ENCODE measurements at regions not wholly inside any gene's neighbourhood (a gene's known extent, or its start where the extent isn't known, plus 50 kb on each side); places are given as distances from the start of the nearest gene placed in this dataset.

DNA sequence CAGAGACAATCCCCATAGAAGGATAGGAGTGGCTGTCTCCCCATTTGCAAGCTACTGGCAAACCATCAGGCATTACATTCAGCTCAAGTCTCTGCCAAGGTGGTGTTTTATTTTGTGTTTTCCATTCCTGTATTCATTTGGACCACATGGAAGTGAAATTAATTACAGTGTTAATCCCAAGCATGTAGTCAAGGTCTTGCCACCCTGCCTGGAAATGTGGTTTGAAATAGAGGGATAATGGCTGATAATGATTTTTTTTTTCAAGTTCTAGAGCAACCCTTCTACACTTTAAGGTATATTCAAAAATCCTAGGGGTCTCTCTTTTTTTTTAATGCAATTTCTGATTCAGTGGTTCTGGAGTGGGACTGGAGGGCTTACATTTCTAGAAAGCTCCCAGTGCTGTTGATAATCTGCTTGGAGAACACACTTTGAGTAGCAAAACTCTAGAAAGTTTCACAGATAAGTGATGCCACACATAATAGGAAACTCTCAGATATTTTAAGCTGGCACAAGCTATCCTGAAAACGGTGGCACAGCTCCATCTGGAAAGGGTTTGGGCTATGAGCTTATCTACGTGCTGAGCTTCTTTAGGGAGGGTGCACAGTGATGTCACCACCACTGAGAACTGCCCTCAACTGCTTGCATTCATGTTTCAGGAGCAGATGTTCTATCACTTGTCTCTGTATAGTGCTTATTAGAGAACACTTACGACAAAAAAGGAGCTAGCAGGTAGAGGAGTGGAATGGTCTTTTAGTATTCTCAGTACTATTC, 140.1 kb upstream of the IL12A start (continued):
- TF ChIP-seq NFYB (IDR thresholded peaks at IDR 0.05; ENCODE audit: extremely low read depth, insufficient read length) (no peak), JUN (IDR thresholded peaks at IDR 0.05; ENCODE audit: borderline replicate concordance, low read depth, low read length) (no peak), JUN (CRISPR knock-in tag; IDR thresholded peaks at IDR 0.05; ENCODE audit: borderline replicate concordance) (no peak), KAT8 (IDR thresholded peaks at IDR 0.05; ENCODE audit: low read depth) (no peak), NONO (IDR thresholded peaks at IDR 0.05; ENCODE audit: low read depth in 2 of 2, low read length in 1 of 2) (no peak), EHMT2 (IDR thresholded peaks at IDR 0.05) (no peak), ZC3H4 (CRISPR knock-in tag; IDR thresholded peaks at IDR 0.05; ENCODE audit: borderline replicate concordance) (no peak), ZNF212 (CRISPR knock-in tag; IDR thresholded peaks at IDR 0.05) (no peak), SMAD1 (IDR thresholded peaks at IDR 0.05; ENCODE audit: low read depth, low read length, partially characterized antibody) (no peak)

DNA sequence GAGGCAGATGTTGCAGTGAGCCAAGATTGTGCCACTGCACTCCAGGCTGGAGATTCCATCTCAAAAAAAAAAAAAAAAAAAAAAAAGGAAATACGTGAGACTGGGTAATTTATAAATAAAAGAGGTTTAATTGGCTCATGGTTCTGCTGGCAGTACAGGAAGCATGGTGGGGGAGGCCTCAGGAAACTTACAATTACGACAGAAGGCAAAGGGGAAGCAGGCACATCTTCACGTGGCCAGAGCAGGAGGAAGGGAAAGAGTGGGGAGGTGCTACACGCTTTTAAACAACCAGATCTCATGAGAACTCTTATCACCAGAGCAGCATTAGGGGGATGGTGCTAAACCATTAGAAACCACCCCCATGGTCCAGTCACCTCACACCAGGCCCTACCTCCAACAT, 138.2 kb upstream of the IL12A start:
- Histone ChIP-seq H3K9ac (ENCODE audit: insufficient read depth in 1 of 2, low read depth in 2 of 2, low read length in 2 of 2) (no peak overlapping the region), H3K4me1 (replicated peaks in 1 of 2; ENCODE audit: control insufficient read depth in 2 of 2, insufficient read depth in 2 of 2, low read length in 2 of 2) (no peaks in the 10 kb centered on the region), H4K20me1 (replicated peaks; ENCODE audit: control insufficient read depth, insufficient read depth, low read length) (no peaks in the 10 kb centered on the region), H3K36me3 (ENCODE audit: control insufficient read depth, insufficient read depth, low read length) (no peaks in the 10 kb centered on the region), H2AFZ (ENCODE audit: low read depth, low read length) (no peak overlapping the region), H3K4me2 (ENCODE audit: insufficient read depth, low read length) (no peak overlapping the region), H3K79me2 (ENCODE audit: control insufficient read depth, insufficient read depth, low read length) (no peaks in the 10 kb centered on the region), H3K27me3 (ENCODE audit: control insufficient read depth in 2 of 2, insufficient read depth in 2 of 2, low read length in 2 of 2) (0 out of 5 replicates have a peak, but pooled peaks cover 0 to 4% of the 10 kb centered on the region in 2 experiments), H3K27ac (ENCODE audit: extremely low read depth, low read depth, low read length) (no peak overlapping the region), H3K4me3 (no peak overlapping the region), H3K9me3 (replicated peaks; ENCODE audit: control insufficient read depth, insufficient read depth, low read depth, low read length) (no peaks in the 10 kb centered on the region), H3K9me1 (ENCODE audit: control insufficient read depth, insufficient read depth, low read length) (no peaks in the 10 kb centered on the region)
- CTCF ChIA-PET (ENCODE audit: low intra/inter-chr PET ratio): no interaction called here
- no peak for ATAC-seq
- TF ChIP-seq ZNF212 (CRISPR knock-in tag; IDR thresholded peaks at IDR 0.05) (no peak), TAF9B (IDR thresholded peaks at IDR 0.05; ENCODE audit: partially characterized antibody) (no peak)
- in situ Hi-C loops (cut with MboI) (no loop called here), intact Hi-C loops (cut with micrococcal nuclease) (no loop called here)
- no TSS peak for BruUV-seq (replicated peaks)
- POLR2A ChIA-PET: no interaction called here
- DNase-seq (ENCODE audit: extremely low read depth in 1 of 4, low spot score in 3 of 4): no peak
- WGBS (ENCODE audit: insufficient coverage, low coverage, missing lambda C conversion rate): 0% methylated on average over 3 of the region's 4 CpGs
- no peak for FAIRE-seq
